Prostate gland (tissue), 2 donors: ENCODE measurements at regions not wholly inside any gene's neighbourhood (a gene's known extent, or its start where the extent isn't known, plus 50 kb on each side); places are given as distances from the start of the nearest gene placed in this dataset.
A peak's percentile ranks its signal among the peaks of the same experiment; 100 is the strongest.

Experiments
- DNase-seq: peaks from one replicate; pipeline ENCODE4 v3.0.0-alpha.2; 2019; ENCODE audit warnings: low spot score
- H3K27ac ChIP-seq, 2 donors: fragments of 200-600 bp; sonication (generic); 2 replicates each; pipeline ENCODE4 v1.5.1; 2017 to 2019
- H3K27me3 ChIP-seq: fragments of 200-600 bp; sonication (generic); replicated peaks from 2 replicates; pipeline ENCODE4 v1.5.1; 2019; ENCODE audit not compliant: insufficient read depth
- H3K36me3 ChIP-seq, 2 donors: fragments of 200-600 bp; sonication (generic); 1 replicate in 1 of 2; 2 replicates in 1 of 2; pipeline versions ENCODE4 v1.5.1 to v1.8.1; 2017 to 2019
- H3K4me1 ChIP-seq: fragments of 200-600 bp; sonication (generic); replicated peaks from 2 replicates; pipeline ENCODE4 v1.5.1; 2019
- H3K4me3 ChIP-seq, 2 donors: fragments of 200-600 bp; sonication (generic); 2 replicates each; pipeline ENCODE4 v1.5.1; 2017 to 2019
- H3K9me3 ChIP-seq: fragments of 200-600 bp; sonication (generic); 2 replicates; pipeline ENCODE4 v1.5.1; 2017
- POLR2A ChIP-seq: fragments of 450-650 bp; IDR thresholded peaks from one replicate; pipeline ENCODE4 v1.6.1; 2016; ENCODE audit warnings: antibody characterized with exemption, mild to moderate bottlenecking
- POLR2AphosphoS5 ChIP-seq: sonication (generic); formaldehyde crosslinking; IDR thresholded peaks from one replicate; pipeline ENCODE4 v1.6.1; 2017; ENCODE audit warnings: antibody characterized with exemption
- WGBS: methylation state at CpG from one replicate; pipeline ENCODE4 v1.1.5; 2018; 5-methylcytosine and 5-hydroxymethylcytosine counted together
- intact Hi-C: fragments of 100-400 bp; cut with DNase I; formaldehyde crosslinking; loops from one replicate; pipeline ENCODE4 v1.14.2; 2022
- TF ChIP-seq, protein P1 (sequence below), 4 experiments: fragments of 200-600 bp in 2 of 4; fragments of 450-650 bp in 2 of 4; sonication (generic) in 2 of 4; IDR thresholded peaks; 1 replicate in 3 of 4; 2 replicates in 1 of 4; pipeline ENCODE4 v1.5.1; 2016 to 2019; ENCODE audit warnings: antibody characterized with exemption in 4 of 4, mild to moderate bottlenecking in 2 of 4, moderate library complexity in 2 of 4

GRCh38 chr5:125481506-125482465 lies 735.3 kb upstream of the ZNF608 start:
- Histone ChIP-seq H3K36me3 (no peaks in the 10 kb centered on the region), H3K27ac (peak overlapping the region; percentile 2 to 5), H3K4me1 (peaks cover 12% of the 10 kb centered on the region), H3K9me3 (no peaks in the 10 kb centered on the region), H3K27me3 (no peaks in the 10 kb centered on the region), H3K4me3 (no peak overlapping the region)
- WGBS = 36% methylated on average over 7 of the region's 7 CpGs
- no peak for TF ChIP-seq POLR2AphosphoS5
- TF ChIP-seq POLR2A = no peak
- TF ChIP-seq, protein P1, sequence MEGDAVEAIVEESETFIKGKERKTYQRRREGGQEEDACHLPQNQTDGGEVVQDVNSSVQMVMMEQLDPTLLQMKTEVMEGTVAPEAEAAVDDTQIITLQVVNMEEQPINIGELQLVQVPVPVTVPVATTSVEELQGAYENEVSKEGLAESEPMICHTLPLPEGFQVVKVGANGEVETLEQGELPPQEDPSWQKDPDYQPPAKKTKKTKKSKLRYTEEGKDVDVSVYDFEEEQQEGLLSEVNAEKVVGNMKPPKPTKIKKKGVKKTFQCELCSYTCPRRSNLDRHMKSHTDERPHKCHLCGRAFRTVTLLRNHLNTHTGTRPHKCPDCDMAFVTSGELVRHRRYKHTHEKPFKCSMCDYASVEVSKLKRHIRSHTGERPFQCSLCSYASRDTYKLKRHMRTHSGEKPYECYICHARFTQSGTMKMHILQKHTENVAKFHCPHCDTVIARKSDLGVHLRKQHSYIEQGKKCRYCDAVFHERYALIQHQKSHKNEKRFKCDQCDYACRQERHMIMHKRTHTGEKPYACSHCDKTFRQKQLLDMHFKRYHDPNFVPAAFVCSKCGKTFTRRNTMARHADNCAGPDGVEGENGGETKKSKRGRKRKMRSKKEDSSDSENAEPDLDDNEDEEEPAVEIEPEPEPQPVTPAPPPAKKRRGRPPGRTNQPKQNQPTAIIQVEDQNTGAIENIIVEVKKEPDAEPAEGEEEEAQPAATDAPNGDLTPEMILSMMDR (IDR thresholded peaks at IDR 0.05) = no peak
- intact Hi-C loops = loop anchor here (5.0 to 10.0 kb wide), 4 partner anchors 547 to 734 kb away; partner anchors contain the start of gene ZNF608
- no peak for DNase-seq

DNA sequence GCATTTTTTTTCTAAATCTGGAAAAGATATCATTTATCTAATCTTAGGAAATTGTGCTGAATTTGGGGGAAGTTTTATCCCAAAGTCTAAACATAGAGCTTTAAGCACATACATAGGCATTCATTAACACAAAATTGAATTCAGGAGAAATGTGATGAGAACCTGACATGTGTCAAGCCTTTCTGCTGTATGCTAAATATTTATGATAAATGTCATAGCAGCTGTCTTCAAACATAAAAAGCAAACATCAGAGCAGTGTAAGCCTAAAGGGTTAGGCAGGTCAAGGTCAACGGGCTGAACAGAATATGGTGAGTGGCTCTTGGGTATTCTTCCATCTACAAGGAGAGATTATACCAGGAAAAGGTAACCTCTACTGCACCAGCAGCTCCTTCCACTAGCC lies 737.2 kb upstream of the ZNF608 start:
- Histone ChIP-seq H3K4me1 (peaks cover 12% of the 10 kb centered on the region), H3K27ac (peak overlapping the region in 1 of 2 donors; percentile 17)
- 95% methylated on average over 1 of the region's 1 CpG for WGBS

GRCh38 chr5:125484272-125484741 lies 737.9 kb upstream of the ZNF608 start:
- Histone ChIP-seq H3K27ac (peak overlapping the region; percentile 64 to 70), H3K4me3 (no peak overlapping the region), H3K27me3 (no peaks in the 10 kb centered on the region), H3K36me3 (no peaks in the 10 kb centered on the region), H3K4me1 (peaks cover 12% of the 10 kb centered on the region), H3K9me3 (no peaks in the 10 kb centered on the region)
- no peak for TF ChIP-seq POLR2AphosphoS5
- WGBS = 11% methylated on average over 3 of the region's 3 CpGs
- intact Hi-C loops = loop anchor here (5.0 to 10.0 kb wide), 4 partner anchors 550 to 737 kb away; partner anchors contain the start of gene ZNF608
- DNase-seq = peak; percentile 55

More for the DNA sequence above, 737.2 kb upstream of the ZNF608 start:
- Histone ChIP-seq H3K9me3 (no peaks in the 10 kb centered on the region), H3K4me3 (no peak overlapping the region), H3K27me3 (no peaks in the 10 kb centered on the region), H3K36me3 (no peaks in the 10 kb centered on the region)
- TF ChIP-seq POLR2AphosphoS5 (no peak), POLR2A (no peak)
- no peak for DNase-seq
- intact Hi-C loops = loop anchor here (5.0 to 10.0 kb wide), 4 partner anchors 549 to 736 kb away; partner anchors contain the start of gene ZNF608

- peak; percentile 94 for TF ChIP-seq POLR2AphosphoS5
- TF ChIP-seq, protein P1 (IDR thresholded peaks at IDR 0.05) = no peak
- WGBS = 2% methylated on average over 10 of the region's 10 CpGs
- H3K27me3 ChIP-seq = no peaks in the 10 kb centered on the region
- H3K4me3 ChIP-seq = no peak overlapping the region
- no peaks in the 10 kb centered on the region for H3K9me3 ChIP-seq
- H3K27ac ChIP-seq = peak overlapping the region; percentile 64 to 70
- DNase-seq = peak; percentile 83
- H3K36me3 ChIP-seq = no peaks in the 10 kb centered on the region
- H3K4me1 ChIP-seq = peaks cover 12% of the 10 kb centered on the region
- intact Hi-C loops = loop anchor here (5.0 to 10.0 kb wide), 6 partner anchors 73 to 738 kb away; partner anchors contain the start of gene ZNF608
Observed at GRCh38 chr5:125484742-125485641, 738.6 kb upstream of the ZNF608 start.

DNA sequence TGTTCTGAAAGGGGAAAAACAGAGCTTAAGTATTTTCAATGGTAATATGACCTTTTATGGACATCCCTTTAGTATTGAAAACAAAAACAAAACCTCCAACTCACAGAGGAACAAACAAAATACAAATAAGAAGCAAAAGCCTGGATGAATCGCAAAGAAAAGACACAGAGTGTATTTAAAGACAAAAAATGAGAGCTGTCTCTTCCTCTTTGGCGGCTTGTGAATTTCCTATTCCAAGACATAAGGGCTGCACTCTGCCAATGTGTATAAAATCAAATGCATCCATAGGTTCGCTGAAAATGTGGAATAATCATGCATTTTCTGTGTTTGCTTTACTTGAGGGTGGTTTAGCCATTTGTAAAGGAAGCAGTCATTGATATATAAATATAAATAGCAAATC lies 739.3 kb upstream of the ZNF608 start:
- peak overlapping the region; percentile 64 to 70 for H3K27ac ChIP-seq
- H3K36me3 ChIP-seq = no peaks in the 10 kb centered on the region
- no peak for TF ChIP-seq POLR2AphosphoS5
- no peak for TF ChIP-seq POLR2A
- TF ChIP-seq, protein P1 (IDR thresholded peaks at IDR 0.05) = no peak
- no peaks in the 10 kb centered on the region for H3K9me3 ChIP-seq
- no peaks in the 10 kb centered on the region for H3K27me3 ChIP-seq
- WGBS = 35% methylated on average over 3 of the region's 3 CpGs
- H3K4me3 ChIP-seq = no peak overlapping the region
- peaks cover 12% of the 10 kb centered on the region for H3K4me1 ChIP-seq
- intact Hi-C loops = loop anchor here (5.0 to 10.0 kb wide), 4 partner anchors 73 to 581 kb away; no protein-coding TSS in a partner anchor
- no peak for DNase-seq
